HUDEP-2 (cell line): ENCODE measurements at regions not wholly inside any gene's neighbourhood (a gene's known extent, or its start where the extent isn't known, plus 50 kb on each side); places are given as distances from the start of the nearest gene placed in this dataset.
"Not testable (repeated sequence)": the region's sequence is repeated elsewhere in the genome, so short reads cannot be mapped to it uniquely, and the experiment has no call there.

Experiments used
- DNase-seq, 76 experiments: peaks; one replicate each; lab custom pipeline; 2025; ENCODE audit not compliant: unreplicated experiment in 76 of 76; lab: John Stamatoyannopoulos, UW

GRCh38 chr7:57198801-57199200, 66.6 kb upstream of the ZNF479 start:
- no peak for DNase-seq

GRCh38 chr7:57199252-57199651, 67.0 kb upstream of the ZNF479 start:
- no peak for DNase-seq

DNA sequence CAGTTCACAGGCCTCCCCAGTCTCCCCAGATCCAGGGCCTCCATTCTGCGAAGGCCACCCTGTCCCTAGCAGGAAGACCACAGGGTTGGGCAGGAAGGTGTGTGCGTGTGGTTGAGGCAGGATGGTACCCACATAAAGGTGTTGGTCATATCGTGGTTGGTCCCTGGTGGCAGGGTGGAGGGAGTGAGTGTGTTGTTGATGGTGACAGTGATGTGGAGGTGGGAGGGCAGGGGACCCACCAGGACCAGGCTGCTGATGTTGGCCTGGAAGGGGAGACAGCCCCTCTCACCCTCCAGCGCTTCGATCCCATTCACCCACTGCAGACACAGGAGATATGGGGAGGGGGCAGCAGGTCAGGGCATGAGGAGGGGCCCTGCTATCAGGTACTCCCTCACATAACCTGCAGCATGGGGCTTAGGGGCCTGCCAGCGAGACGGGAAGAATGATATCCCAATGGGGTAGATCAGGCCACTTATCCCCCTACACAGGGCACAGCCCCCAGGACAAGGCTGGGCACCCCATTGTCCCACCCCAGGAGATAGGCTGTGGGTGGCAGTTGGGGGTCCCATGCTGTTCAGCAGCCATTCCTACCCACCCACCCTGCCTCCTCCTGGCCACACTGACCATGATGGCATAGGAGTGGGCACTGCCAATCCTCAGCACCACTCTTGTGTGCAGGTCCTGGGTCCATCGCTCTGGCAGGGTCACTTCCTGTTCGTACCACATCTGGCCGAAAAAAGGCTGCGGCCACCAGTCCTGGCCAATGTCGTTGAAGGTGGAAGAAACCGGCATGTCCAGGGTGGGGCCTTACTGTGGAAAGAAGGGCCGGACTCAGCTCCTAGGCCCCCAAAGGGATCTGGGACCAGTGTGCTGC, 69.0 kb upstream of the ZNF479 start:
- no peak for DNase-seq

DNA sequence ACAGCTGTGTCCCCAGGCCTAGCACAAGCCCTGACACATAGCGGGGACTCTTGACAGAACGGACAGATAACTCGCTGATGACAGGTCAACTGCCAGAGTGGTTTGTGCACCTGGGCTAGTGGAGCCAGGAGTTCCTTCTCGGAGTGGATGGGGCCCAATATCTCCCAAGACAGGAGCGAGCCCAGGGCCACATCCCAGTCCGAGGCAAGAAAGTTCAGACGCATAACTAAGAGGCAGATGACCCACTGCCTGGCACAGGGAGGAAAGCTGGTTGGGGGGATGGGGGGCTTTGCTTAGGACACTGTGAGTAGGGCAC, 69.6 kb upstream of the ZNF479 start:
- DNase-seq: no peak

DNA sequence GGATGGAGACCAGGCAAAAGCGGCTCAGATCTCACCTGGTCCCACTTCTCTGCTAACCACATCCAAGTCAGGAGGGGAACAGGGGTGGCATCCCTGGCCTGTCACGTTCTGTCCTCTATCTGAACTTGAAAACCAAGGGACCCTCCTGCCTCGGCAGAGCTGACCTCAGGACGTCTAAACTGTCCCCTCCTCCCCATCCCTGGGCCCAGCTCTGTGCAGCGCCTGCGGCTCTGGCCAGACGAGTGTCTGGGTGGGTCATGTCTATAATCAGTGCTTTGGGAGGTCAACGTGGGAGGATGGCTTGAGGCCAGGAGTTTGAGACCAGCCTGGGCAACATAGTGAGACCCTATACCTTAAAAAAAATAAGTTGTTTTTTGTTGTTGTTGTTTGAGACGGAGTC, 70.0 kb upstream of the ZNF479 start:
- no peak for DNase-seq

- DNase-seq: no peak
Measured at GRCh38 chr7:57203161-57203791, 71.0 kb upstream of the ZNF479 start.

DNA sequence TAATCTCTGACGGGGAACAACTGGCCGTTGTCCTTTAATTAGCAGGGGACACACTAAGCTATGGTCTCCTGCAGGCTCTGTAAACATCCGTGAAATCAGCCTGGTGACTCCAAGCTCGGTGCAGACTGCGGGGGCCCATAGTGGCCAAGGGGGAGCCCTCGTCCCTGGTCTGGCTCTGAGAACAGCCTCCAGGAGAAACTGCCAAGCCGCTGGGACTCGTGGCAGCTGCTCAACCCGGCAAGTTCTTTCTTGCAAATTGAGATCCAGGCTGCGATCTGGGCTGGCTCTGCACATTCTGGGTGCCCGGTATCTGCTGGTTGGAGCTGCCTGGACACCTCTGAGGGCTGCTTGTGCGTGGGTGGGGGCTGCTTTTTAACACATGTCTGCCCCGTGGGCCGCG, 71.6 kb upstream of the ZNF479 start:
- not testable (repeated sequence) for DNase-seq

DNA sequence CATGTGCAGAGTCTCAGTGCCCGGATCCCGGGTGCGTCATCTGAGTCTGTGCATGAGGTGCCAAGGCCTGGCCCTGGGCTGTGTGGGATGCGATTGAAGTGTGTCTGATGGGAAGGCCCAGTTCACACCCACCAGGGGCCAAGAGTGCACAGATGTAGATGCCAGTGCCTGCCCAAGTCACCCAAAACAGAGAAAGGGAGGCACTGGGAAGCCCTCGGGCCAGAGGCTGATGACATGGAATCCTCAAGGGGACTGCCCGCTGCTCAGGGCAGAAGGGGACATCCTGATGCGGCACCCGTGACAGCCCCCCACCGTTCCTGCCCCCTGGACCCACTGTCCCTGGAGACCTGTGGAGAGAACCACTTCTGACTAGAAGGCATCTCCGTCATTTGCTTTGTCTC, 72.2 kb upstream of the ZNF479 start:
- DNase-seq: no peak

GRCh38 chr7:57205000-57205399, 72.8 kb upstream of the ZNF479 start:
- no peak for DNase-seq

GRCh38 chr7:57207836-57208235, 75.6 kb upstream of the ZNF479 start:
- no peak for DNase-seq

DNA sequence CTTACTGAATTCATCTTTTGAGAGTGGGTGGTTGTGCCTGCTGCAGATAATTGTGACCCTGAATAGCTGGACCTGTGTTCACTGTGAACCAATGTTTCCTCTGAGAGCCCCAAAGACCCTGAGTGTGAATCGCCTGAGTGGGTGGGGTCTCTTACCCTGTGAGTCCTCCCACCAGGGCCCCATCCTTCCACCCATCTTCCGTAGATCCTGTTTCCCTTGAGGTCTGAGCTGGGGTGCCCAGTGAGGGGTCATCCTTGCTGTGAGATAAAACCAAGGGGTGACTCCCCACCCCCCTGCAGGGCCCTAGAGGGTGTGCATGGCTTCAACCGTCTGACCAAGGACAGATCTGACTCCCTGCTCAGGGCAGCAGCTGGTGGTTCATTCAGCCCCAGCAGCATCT, 78.0 kb upstream of the ZNF479 start:
- no peak for DNase-seq

DNA sequence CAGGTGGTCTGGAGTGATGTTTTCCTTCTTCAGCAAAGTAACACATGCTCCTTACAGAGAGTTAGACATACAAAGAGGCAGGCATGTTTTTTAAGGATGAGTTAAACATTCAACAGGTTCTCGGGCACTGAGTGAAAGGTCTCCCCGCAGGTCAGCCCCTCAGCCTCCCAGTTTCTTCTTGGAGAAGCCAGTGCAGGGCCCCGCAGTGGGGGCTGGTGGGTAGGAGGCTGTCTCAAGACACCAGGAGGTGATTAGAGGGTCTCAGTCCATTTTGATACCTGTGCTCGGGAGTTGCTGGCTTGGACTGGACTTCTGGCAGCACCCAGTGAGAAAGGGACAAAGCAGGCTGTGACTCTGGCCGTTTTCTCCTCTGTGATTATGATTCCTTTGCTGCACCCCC, 78.6 kb upstream of the ZNF479 start:
- DNase-seq: no peak

DNA sequence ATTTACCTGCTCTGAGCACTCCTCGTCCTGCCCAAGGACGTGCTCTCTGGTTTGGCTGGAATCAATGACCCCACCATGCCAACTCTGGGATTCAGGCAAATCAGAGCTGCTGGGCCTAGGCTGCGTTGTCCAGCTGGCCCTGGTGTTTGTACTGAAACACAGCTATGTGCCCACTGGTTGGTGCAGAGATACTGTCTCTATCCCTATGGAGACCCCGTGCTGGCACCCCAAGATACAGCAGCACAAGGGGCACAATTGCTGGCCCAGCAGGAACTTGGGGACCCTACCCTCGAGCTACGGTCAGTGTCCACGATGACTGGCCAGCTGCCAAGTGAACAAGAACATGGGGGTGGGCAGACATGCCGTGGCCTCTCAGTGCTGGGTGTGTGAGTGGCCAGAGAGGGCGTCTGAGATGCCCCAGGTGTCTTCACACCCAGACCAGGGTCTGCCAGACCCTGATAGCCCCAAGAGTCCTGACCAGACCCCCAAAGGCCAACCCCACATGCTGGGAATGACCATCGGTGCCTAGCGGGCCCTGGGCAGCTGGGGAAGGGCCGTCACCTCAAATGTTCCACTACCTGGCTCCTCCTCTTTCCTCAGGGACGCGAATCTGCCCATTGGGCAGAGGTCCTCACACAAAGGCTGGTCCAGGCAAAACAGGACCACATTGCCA, 79.3 kb upstream of the ZNF479 start:
- DNase-seq: no peak

GRCh38 chr7:57215423-57215822, 83.2 kb upstream of the ZNF479 start:
- no peak for DNase-seq

DNA sequence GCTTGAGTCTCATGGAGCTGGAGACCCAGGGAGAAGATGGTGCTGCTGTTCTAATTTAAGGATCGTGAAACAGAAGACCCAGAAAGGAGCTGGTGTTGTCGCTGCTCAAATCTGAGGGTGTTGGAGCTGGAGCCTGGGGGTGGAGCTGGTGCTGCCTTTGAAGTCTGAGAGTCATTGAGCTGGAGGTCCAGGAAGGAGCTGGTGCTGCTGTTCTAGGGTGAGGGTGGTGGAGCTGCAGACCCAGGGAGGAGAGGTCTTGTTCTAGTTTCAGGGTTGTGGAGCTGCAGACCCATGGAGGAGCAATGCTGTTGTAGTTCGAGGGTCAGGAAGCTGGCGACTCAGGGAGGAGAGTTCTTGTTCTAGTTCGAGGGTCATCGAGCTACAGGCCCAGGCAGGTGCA, 84.1 kb upstream of the ZNF479 start:
- no peak for DNase-seq

GRCh38 chr7:57218196-57218716, 86.0 kb upstream of the ZNF479 start:
- no peak for DNase-seq

- DNase-seq: no peak
Measured at GRCh38 chr7:57220746-57221145, 88.5 kb upstream of the ZNF479 start.

DNA sequence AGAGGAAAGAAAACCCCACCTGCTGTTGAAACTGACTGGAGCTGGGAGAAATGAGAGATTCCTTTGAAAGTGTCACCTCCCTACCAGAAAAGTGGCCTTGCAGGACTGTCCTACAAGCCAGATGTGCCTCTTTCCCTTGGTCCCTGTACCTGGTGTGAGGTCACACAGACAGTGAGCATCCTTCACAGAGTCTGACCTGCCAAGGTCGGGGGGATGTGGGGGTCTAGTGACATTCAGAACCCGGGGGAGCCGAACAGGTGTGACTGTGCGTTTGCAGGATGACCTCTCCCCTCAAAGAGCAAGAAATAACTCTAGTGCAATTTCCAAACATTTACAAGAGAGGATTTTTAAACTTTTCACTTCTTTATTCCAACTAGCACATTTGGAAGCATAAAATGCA, 93.4 kb upstream of the ZNF479 start:
- DNase-seq: no peak

GRCh38 chr7:57241236-57241635, 109.0 kb upstream of the ZNF479 start:
- DNase-seq: not testable (repeated sequence)

GRCh38 chr7:57243551-57243950, 111.3 kb upstream of the ZNF479 start:
- not testable (repeated sequence) for DNase-seq

DNA sequence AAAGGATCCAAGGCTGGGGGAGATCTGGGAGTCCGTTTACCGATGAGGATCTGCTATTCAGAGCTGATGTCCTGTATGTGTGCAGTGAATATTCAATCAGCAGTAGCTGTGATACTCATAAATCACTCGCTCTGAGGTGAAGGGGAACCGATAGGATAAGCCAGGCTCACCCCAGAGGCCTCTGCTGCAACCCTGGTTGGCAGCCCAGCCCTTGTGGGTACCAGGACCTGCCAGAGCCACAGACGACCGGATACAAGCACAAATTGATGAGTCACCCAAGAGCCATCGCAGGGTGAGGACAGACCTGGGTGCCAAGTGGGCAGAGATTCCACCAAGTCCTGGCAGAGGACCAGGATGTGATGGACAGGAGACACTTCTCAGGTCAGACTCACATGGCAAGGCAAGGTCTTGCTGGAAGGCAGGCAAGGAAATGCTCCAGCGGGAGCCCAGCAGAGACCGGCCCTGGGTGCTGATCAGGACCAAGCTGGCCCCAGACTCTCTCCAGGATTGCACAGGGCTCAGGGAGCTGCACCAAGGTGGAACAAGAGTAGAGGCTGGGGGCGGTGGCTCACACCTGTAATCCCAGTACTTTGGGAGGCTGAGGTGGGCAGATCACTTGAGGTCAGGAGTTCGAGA, 112.2 kb upstream of the ZNF479 start:
- DNase-seq: not testable (repeated sequence)
